GM10248 (cell line): ENCODE measurements at regions not wholly inside any gene's neighbourhood (a gene's known extent, or its start where the extent isn't known, plus 50 kb on each side); places are given as distances from the start of the nearest gene placed in this dataset.
"Not testable (repeated sequence)": the region's sequence is repeated elsewhere in the genome, so short reads cannot be mapped to it uniquely, and the experiment has no call there.

Source experiments
- CTCF ChIA-PET: fragments of 300-600 bp; sonication (Branson Sonifier 250); formaldehyde crosslinking; extraction: SDS; loops from one replicate; lab custom pipeline; 2021; ENCODE audit warnings: antibody characterized with exemption; lab: Yijun Ruan, JAX
- POLR2A ChIA-PET: fragments of 350-650 bp; sonication (Branson Sonifier 250); formaldehyde crosslinking; extraction: SDS; loops from one replicate; lab custom pipeline; 2020; ENCODE audit warnings: antibody characterized with exemption; lab: Yijun Ruan, JAX
- DNase-seq: peaks from one replicate; pipeline ENCODE4 v3.0.0; 2012; ENCODE audit errors: extremely low spot score
- TF ChIP-seq, protein P1 (sequence below): IDR thresholded peaks from 2 replicates; pipeline ENCODE4 v1.5.1; 2012; ENCODE audit warnings: mild to moderate bottlenecking, low read depth; ENCODE audit errors: extremely low read depth, missing control alignments, control extremely low read depth

DNA sequence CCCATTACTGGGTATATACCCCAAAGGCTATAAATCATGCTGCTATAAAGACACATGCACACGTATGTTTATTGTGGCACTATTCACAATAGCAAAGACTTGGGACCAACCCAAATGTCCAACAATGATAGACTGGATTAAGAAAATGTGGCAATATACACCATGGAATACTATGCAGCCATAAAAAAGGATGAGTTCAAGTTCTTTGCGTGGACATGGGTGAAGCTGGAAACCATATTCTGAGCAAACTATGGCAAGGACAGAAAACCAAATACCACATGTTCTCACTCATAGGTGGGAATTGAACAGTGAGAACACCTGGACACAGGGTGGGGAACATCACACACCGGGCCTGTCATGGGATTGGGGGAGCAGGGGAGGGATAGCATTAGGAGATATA, 54.4 kb upstream of the MUCL1 start:
- CTCF ChIA-PET = not testable (repeated sequence)

DNA sequence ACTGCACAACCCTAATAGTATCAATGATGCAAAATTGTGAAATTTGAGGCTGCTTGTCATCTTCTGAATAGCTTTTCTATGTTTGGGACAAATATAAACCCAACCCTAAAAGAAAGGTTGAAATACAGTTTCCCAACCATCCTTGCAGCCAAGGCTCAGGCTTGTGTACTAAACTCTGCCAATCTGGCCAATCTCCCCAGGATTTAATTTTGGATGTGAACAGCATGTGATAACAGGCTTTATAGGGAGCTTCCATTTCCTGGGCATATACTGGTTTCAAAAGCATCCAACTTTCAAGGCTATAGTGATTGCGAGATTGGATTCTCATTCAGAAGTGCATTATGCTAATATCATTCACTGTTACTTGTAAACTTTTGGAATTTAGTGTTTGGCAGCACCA, 55.7 kb upstream of the MUCL1 start:
- ChIA-PET POLR2A (no interaction called here), CTCF (no interaction called here)
- TF ChIP-seq, protein P1, sequence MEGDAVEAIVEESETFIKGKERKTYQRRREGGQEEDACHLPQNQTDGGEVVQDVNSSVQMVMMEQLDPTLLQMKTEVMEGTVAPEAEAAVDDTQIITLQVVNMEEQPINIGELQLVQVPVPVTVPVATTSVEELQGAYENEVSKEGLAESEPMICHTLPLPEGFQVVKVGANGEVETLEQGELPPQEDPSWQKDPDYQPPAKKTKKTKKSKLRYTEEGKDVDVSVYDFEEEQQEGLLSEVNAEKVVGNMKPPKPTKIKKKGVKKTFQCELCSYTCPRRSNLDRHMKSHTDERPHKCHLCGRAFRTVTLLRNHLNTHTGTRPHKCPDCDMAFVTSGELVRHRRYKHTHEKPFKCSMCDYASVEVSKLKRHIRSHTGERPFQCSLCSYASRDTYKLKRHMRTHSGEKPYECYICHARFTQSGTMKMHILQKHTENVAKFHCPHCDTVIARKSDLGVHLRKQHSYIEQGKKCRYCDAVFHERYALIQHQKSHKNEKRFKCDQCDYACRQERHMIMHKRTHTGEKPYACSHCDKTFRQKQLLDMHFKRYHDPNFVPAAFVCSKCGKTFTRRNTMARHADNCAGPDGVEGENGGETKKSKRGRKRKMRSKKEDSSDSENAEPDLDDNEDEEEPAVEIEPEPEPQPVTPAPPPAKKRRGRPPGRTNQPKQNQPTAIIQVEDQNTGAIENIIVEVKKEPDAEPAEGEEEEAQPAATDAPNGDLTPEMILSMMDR = no peak

More for the DNA sequence above, 54.4 kb upstream of the MUCL1 start:
- POLR2A ChIA-PET, DNase-seq: not testable (repeated sequence)

DNA sequence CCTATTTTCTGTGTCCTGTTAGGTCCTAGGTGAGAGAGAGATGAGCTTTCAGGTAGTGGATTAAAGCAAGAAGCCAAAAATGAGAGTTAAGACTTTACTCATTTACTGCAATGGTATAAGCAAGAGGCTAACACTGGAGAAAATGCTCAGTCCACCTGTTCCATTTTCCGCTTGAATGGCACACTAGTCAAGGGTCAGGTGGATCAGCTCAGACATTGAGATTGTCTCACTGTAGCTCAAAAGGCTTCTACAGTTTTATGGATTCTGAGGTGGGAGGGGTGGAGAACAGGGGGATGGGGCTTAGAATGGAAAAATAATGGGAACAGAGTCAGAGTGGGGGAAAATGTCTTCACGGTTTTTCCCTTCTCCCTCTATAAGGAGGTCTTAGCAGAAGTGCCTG, 57.3 kb upstream of the MUCL1 start:
- CTCF ChIA-PET = interaction anchor here (1.4 kb wide), 1 partner anchor 259 kb away, joined by 3 read pairs; no protein-coding TSS in a partner anchor
- POLR2A ChIA-PET = no interaction called here

More for the DNA sequence above, 55.7 kb upstream of the MUCL1 start:
- no peak for DNase-seq

GRCh38 chr12:54795644-54796043, 58.7 kb upstream of the MUCL1 start:
- CTCF ChIA-PET = no interaction called here
- no peak for DNase-seq
- TF ChIP-seq, protein P1 = no peak
- POLR2A ChIA-PET = no interaction called here

More for the DNA sequence above, 57.3 kb upstream of the MUCL1 start:
- TF ChIP-seq, protein P1 = no peak
- DNase-seq = no peak

DNA sequence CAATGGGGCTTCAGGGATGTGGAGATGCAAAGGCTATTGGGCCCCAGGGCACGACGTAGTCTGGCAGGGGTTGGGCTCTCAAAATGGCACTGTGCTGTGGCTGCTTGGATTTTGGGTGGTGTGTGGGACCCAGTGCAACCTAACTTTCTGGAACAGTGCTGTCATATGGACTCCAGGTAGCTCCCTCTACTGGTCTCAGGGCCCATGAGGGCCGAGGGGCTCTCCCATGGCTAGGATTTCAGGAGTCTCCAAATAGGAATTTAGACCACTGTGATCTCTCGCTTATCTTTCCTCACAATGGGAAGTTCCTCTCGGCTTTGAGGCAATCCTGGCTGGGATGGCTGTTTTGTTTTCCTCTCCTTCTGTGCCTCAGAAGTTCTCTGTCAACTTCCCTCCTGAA, 68.2 kb upstream of the MUCL1 start:
- ChIA-PET POLR2A (no interaction called here), CTCF (no interaction called here)
- TF ChIP-seq, protein P1 = no peak
- no peak for DNase-seq

DNA sequence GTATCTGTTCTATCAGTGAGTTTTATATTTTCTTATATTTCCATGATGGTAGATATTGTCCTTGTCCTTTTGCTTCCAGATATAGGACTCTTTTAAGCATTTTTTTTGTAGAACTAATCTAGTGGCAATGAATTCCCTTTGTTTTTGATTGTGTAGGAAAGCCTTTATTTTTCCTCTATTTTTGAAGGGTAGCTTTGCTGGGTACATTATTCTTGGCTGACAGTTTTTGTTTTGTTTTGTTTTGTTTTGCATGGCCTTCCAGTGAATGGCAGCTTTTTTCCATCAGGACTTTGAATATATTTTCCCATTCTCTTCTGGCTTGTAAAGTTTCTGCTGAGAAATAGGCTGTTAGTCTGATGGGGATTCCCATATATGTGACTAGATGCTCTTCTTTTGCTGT, 70.2 kb upstream of the MUCL1 start:
- TF ChIP-seq, protein P1 = no peak
- CTCF ChIA-PET = interaction anchor here (0.8 to 1.7 kb wide), 3 partner anchors 10 to 288 kb away, joined by 3 read pairs; no protein-coding TSS in a partner anchor
- DNase-seq = no peak
- POLR2A ChIA-PET = no interaction called here

DNA sequence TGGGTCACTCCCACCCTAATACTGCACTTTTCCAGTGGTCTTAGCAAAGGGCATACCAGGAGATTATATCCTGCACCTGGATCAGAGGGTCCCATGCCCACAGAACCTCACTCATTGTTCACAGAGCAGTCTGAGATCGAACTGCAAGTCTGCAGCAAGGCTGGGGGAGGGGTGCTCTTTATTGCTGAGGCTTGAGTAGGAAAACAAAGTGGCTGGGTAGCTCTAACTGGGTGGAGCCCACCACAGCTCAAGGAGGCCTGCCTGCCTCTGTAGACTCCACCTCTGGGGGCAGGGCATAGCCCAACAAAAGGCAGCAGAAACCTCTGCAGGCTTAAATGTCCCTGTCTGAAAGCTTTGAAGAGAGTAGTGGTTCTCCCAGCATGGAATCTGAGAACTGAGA, 77.3 kb upstream of the MUCL1 start:
- DNase-seq, POLR2A ChIA-PET: not testable (repeated sequence)
- CTCF ChIA-PET = interaction anchor here (1.0 kb wide), 1 partner anchor 27 kb away, joined by 3 read pairs; no protein-coding TSS in a partner anchor

DNA sequence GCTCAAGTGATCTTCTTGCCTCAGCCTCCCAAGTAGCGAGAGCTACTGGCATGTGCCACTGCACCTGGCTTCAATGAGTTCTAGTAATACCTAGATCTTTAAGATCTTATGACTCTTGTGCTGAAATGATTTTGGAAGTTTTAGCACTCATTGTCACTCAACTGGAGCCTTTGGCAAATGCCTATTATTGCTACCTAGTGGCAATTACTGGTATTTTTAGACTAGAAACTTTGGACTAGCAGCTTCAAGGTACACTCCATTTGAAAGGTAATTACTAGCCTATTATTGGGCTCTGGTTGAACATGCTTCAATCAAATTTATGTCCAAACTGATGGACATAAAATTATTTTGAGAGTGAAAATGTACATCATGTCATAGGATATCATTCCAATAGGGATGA, 80.7 kb upstream of the MUCL1 start:
- CTCF ChIA-PET = no interaction called here
- POLR2A ChIA-PET = no interaction called here

More for the DNA sequence above, 80.7 kb upstream of the MUCL1 start:
- no peak for DNase-seq
- TF ChIP-seq, protein P1 = no peak
